GM19455 (cell line): ENCODE measurements at regions not wholly inside any gene's neighbourhood (a gene's known extent, or its start where the extent isn't known, plus 50 kb on each side); places are given as distances from the start of the nearest gene placed in this dataset.
A peak's percentile ranks its signal among the peaks of the same experiment; 100 is the strongest.

Source experiments
- ATAC-seq: cut with Tn5 transposase; IDR thresholded peaks from one replicate; pipeline ENCODE4 v1.9.1; 2021; ENCODE audit not compliant: unreplicated experiment

DNA sequence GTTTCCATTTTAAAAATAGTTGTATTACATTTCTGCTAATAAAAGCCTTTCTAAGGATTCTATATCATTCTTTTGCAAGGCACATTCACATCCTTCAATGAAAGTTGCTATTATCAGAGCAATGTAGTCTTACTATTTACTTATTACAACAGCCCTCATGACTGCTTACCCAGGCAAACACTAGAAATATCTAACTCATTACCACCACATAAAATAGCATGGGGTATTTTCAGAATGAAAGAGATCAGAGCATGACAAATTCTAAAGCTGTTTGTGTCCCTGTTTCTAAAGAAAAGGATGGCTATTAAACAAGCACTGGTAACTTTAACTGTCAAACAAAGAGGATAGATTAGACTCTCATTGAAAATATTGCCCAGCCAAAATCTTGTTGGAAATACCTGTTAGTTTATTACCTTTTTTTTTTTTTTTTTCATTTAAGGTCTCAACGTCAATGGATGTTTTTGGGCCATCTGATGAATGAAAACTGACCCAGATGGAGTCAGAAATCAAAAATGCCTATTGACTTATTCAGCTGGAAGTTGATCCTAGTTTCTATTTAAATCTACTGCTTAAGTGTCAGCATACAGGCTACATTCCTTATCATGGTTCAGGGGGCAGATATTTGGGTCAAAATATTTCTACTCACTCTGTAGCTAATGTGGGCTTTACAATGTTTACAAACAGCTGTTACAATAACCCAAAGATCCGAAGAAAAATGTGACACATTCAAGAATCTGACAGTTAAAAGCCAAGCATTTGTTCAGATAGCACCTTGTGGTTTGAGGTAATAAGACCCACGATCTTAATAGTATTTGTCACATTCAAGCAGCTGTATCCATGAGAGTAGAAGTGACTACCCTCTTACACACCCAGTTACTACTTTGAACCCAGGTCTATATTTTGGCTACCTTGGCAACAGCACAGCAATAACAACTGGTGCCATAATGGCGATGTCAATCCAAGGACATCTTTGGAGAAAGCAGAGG is 554.8 kb upstream of the MEF2C start:
- no peak for ATAC-seq

DNA sequence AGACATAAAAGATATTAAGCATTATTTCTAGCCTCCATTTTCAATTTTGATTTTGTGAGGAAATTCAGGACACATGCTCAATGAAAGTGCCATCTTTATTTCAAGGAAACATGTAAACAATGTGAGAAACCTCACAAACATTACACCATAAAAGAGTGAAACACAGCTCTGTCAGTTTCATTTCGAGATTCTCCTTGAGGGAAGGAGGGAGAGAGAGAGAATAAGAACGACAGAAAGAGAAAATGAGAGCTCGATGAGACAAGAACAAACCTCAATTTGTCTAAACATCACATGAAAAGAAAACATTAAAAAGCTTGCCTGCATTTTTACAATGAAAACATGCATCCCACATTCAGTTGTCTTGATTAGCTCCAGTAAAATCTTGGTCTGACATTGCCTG is 553.5 kb upstream of the MEF2C start:
- ATAC-seq: no peak

DNA sequence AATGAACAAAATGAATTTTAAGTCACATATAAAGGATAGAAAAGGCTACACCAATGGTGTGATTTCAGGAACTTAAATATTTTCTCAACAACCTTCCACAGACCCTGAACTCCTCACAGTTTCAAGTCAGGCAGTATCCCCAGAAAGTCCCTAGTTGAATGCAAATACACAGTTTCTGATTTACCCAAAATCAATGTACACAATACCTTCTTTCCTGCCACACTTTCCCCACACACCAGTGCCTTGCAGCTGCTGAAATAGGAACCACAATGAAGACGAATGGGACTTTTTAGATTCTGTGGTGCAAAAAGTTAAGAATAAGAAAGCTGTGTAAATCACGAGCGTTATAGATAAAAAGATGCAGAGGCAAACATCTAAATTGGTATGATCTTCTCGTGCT is 552.4 kb upstream of the MEF2C start:
- ATAC-seq: peak; percentile 75

DNA sequence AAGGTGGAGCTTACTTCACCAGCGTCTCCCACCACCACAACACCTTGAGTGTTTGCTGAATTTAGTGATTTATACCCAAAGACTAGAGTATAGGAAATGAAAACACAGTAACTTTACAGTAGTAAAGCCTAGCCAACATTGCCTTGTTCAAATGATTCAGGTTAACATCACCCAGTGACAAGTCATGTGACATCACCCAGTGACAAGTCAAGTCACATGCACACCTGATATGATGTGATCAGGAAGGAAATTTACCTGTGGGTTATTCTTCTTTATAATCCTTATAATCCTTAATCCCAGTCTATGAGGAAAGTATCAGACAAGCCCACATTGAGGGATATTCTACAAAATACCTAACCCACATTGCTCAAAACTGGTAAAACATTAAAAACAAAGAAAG is 545.6 kb upstream of the MEF2C start:
- ATAC-seq: no peak

DNA sequence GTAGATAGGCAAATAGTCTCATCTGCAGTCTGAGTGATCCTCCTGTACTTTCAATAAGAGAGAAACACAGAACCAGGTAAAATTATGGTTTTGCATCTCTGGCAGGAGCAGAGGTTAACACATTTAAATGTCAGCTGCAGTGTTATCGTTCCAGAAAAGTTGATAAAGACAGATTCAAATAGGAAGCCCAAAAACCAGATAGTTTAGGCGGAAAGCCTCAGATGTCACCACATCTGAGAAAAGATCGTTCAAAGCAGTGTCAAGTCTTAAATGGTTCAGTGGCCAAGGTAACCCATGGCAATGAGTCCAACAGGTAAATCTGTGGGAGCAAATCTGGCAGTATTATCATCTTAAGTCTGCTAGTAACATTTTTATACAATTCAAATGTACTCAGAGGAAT is 542.1 kb upstream of the MEF2C start:
- ATAC-seq: no peak

DNA sequence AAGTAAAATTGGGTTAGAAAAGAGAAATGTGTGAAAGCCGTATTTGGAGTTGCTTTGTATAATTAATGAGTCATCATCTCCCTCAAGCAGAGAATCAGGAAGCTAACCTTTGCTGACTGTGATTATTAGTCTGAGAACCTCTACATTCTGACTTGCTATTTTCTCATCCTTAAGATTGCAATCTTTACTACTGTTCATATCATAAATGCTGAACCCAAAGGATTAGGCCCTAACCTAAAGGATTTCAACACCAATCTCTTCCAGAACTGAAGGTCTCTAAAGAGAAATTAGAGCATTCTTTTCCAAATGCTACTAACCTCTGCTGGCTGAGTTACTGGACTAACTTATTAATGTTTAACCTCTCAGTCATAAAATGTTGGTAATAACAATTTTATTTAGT is 538.1 kb upstream of the MEF2C start:
- ATAC-seq: no peak

DNA sequence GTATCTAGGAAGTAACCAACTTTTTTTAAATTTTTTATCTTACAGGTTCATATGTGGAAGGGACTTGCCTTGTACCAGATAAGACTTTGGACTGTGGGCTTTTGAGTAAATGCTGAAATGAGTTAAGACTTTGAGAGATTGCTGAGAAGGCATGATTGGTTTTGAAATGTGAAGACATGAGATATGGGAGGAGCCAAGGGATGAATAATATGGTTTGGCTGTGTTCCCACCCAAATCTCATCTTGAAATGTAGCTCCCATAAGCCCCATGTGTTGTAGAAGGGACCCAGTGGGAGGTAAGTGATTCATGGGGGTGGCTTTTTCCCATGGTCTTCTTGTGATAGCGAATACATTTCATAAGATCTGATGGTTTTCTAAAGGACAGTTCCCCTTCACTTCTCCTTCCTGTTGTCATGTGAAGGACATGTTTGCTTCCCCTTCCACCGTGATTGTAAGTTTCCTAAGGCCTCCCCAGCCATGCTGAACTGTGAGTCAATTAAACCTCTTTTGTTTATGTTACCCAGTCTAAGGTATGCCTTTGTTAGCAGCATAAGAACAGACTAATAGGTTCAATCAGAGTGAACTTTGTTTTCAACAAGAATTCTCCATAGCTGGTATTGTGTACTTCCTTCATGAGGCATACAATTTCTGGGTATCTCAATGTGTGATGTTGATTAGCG is 535.6 kb upstream of the MEF2C start:
- no peak for ATAC-seq

DNA sequence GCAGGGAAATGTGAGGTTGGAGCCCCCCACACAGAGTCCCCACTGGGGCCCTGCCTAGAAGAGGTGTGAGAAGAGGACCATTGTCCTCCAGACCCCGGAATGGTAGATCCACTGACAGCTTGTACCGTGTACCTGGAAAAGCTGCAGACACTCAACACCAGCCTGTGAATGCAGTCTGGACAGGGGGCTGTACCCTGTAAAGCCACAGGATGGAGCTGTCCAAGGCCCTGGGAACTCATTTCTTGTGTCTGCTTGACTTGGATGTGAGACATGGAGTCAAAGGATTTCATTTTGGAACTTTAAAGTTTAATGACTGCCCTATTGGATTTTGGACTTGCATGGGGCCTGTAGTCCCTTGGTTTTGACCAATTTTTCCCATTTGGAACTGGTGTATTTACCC is 535.0 kb upstream of the MEF2C start:
- no peak for ATAC-seq

DNA sequence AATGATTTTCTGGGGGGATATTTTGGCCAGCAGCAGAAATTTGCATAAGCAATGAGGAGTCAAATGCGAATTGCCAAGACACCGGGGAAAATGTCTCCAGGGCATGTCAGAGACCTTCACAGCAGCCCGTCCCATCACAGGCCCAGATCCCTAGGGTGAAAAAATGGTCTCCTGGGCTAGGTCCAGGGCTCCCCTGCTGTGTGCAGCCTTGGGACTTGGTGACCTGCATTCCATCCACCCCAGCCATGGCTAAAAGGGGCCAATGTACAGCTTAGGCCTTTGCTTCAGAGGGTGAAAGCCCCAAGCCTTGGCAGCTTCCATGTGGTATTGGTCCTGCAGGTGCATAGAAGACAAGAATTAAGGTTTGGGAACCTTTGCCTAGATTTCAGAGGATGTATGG is 534.5 kb upstream of the MEF2C start:
- no peak for ATAC-seq

DNA sequence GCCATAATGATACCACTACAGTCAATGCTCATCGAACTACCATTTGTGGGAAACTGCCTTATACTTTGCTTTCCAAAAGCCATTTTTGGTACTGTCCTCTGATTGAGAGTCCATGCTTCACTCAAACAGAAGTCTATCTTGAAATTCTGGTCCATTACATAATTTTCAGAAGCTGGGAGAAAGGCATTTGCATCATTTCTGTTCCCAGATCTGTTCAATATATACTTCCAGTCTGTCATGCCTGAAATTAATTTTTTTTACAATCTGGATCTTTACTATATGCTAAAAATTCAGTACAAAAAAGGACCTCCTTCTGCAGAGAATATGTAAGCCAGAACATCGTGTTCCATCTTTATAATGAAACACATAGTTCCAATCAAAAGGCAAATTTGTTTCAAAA is 528.9 kb upstream of the MEF2C start:
- ATAC-seq: no peak

DNA sequence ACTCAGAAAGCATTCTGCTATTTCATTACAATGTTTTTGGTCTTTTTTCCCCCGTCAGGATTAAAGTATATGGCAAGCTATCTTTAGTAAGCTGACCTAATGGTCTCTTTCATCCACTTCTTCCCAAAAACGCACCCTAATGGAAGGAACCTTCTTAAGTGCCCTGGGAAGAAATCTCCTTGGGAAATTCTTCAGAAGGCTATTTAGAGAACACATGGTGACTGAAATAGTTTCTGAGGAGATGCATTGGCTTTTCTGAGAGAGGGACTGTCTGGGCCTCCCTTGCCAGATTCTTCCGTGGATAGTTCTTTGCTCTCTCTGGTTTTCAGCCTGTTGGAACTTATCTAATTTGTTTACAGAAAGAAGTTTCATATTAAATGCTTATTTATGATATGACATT is 524.1 kb upstream of the MEF2C start:
- ATAC-seq: no peak

DNA sequence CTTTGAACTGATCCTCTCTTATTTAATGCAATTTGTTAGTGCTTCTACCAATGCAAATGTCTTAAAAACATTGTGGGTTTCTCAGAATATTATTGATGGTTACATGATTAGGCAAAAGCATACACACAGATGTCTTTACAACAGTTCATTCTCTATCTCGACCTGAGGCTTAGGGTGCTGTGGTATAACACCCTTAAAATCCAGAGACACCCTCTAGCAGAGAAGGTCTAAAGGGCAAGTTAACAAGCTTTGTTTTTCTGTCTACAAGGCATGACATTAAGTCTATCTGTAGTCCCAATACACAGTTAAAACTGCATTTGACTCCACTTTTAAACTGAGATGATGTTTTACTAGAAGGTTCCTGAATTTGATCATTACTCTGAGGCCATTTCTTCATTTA is 518.7 kb upstream of the MEF2C start:
- no peak for ATAC-seq

DNA sequence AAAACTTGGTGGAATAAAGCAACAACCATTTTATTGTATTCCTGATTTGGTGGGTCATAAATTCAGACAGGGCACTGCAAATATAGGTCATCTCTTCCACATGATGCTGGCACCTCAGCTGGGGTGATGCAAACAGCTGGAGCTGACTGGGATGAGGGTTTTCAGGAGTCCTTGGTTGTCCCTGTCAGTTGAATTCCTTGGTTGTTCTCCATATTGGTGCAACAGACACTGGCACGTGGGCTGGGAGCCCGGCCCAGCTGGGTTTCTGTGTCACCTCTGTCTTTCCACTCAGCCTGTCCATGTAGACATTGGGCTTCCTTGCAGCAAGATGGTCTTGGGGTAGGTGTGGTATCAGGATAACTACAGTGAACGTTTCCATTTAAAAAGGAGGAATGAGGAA is 518.0 kb upstream of the MEF2C start:
- no peak for ATAC-seq

DNA sequence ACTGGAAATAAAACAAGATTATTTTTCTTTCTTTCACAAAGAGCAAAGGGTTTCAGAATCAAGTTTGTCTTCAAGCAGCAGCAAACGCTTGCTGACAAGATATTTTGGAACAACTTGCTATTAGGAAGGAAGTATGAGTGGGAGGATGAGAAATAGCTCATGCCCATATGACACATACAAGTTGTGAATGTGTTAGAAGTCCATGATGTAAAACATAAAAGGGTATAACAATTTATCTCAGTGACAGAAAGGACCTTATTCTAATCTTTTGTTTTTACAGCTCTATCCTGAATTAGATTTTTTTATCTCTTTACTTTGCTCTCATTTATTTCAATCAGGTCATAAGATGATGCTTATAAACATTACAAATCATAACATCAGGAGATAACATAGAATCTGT is 516.6 kb upstream of the MEF2C start:
- no peak for ATAC-seq

DNA sequence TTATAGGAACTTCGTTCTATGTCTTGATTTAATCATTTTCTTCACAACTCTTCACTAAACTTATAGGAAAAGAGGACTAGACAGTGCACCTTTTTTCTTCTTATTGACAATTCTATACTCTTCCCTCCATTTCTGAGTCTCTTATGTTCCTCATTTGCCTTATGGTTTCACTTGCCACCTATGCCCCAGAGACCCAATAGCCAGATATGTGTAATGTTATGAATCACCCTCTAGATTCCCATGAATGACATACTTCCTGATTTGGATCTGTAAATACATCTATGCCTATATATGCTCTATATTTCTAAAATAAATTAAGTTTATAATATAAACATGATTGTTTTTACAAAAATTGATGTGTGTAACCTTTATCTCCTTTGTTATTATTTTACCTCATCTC is 514.1 kb upstream of the MEF2C start:
- peak; percentile 51 for ATAC-seq

DNA sequence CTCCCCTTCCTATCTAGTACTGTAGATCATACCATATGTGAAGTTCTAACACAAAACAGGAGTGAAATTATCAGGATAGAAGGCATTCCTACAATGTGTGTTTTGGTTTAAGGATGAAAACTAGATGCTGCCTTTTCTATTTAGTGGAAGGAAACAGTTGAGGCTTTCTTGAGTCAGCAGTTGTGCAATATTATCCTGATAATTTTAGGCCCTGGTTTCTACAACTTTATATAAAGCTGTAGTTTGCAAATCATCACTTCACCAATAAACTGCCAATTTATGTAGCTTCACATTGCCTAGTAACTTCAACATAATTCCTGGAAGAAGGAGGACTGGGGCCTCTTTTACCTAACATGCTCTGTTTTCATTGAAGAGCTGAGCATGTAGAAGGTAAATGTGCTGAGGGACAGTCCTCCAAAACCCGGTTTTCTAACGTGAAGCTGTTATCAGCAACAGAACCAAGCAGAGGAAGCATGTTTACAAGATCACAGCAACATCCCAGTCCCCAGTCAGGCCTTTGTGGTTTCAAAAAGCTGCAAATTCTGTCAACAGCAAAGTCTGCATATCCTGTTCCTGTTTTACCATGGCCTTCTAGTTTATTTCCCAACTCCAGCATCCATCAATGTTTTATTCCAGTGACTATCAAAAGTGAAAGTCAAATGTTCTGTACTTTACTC is 513.4 kb upstream of the MEF2C start:
- ATAC-seq: peak; percentile 65

DNA sequence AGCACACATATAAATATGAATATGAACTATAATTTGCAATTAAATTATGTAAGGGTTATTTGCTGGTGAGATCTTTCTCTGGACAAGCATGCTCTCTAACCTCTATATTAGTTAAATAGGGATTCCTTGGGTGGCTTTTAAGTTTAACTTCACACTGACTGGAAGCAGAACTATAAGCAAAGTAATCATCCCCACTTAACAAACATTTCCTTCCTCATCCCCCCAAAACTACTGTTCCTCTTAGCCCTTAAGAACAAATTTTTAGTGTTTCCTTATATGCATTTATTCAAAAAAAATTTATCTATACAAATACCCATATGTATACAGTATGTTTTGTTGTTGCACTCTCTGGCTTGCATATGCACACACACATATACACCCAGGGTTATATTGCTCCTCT is 512.1 kb upstream of the MEF2C start:
- no peak for ATAC-seq

DNA sequence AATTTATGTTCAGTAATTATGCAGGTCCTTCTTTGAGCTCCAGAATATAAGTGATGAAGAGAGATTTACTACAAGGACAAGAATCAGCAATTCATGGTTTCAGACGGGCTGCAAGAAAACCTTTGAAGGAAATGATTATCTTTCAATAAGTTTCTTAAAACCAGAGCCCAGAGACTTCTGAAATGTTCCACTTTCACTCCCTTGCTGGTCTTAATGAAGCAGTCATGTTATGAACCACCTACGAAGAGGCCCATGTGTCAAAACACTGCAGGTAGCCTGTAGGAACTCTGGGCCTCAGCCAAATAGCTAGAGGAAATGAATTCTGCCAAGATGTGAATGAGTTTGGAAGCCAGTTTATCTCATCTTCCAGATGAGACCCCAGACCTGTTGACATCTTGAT is 505.9 kb upstream of the MEF2C start:
- no peak for ATAC-seq

DNA sequence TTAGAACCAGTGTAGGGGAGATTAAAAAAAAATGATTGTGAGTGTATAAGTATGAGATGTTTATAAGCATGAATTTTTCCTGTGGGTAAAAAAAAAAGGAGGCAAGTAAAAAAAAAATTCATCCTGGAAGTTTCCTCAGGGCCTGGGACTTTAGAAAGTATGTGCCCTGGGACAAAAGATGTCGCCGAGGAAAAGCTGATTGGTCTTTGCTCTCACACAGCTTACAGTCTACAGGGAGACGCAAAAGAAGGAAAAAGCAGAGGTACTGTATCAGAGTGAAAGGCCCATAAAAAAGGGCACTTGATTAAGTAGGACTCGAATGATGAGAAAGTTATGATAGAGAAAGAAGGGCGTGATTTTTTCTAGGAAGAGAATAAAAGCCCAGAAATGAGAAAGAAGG is 501.4 kb upstream of the MEF2C start:
- ATAC-seq: no peak

DNA sequence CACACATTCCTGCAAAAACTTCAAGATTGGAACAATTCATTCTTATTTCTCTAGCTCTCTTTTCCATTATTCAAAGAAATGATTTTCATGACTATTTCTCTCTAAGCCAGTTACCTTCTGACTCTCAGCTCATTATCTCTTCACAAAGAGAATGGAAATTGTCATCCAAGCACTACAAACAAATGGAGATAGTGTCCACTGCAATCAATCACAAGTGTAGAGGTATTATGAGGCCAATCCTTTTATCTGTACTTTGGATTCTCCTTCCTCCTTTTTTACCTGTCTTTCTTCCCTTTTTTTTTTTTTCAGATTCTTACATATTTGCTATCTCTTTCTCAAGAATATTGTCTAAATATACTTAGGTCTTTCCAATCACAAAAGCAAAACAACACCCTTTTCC is 497.7 kb upstream of the MEF2C start:
- ATAC-seq: no peak

DNA sequence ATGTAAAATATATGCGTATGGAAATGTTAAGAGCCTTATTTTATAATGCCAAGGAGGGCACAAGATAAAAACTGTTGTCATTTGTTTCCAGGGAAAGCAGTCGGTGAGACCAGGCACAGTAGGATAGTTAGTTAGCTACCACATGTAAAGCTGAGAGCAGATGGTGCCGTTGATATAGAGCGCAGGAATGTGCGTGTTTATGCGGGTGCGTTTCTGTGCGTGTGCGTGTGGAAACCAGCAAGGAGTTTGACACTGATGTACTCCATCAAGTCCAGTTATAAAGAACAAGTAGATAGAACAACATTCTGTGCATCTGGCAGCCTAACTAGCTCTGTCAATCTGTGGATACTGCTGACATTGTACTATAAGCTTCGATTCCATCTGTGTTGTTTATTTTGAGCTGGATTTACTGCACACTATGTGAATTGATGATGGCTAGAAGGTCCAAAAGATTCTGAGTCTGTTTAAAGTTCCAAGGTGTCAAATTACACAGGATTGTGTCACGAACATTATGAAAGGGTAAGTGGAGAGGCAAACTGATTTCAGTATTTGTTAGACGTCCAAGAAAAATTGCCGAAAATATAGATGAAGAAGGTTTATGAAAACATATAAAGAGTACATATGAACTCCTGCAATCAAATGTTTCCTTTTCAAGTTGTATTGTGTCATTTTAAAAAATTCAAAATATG is 494.9 kb upstream of the MEF2C start:
- no peak for ATAC-seq
